GM12872 (cell line): ENCODE measurements at regions not wholly inside any gene's neighbourhood (a gene's known extent, or its start where the extent isn't known, plus 50 kb on each side); places are given as distances from the start of the nearest gene placed in this dataset.

ENCODE experiments used
- CTCF ChIP-seq: IDR thresholded peaks from 3 replicates; pipeline ENCODE4 v1.5.1; 2011; ENCODE audit warnings: low read depth, mild to moderate bottlenecking, low read length, moderate library complexity; ENCODE audit not compliant: insufficient read depth

- TF ChIP-seq CTCF = no peak
These were observed 170.4 kb downstream of the HTR1B start for GRCh38 chr6:77292564-77293546.

- TF ChIP-seq CTCF = no peak
These were observed 172.5 kb downstream of the HTR1B start for GRCh38 chr6:77290798-77291197.

- no peak for TF ChIP-seq CTCF
These were observed 176.8 kb downstream of the HTR1B start for GRCh38 chr6:77286541-77286940.

GRCh38 chr6:77273929-77274328 lies 189.4 kb downstream of the HTR1B start:
- TF ChIP-seq CTCF = no peak

GRCh38 chr6:77264970-77265369 lies 198.3 kb downstream of the HTR1B start:
- peak; percentile 37; the same call in 1 of the 3 replicates for TF ChIP-seq CTCF

- TF ChIP-seq CTCF = no peak
These were observed 200.3 kb downstream of the HTR1B start for GRCh38 chr6:77263003-77263402.

- TF ChIP-seq CTCF = no peak
These were observed 213.7 kb downstream of the HTR1B start for GRCh38 chr6:77249560-77249959.
